Loucy (cell line): ENCODE measurements at regions not wholly inside any gene's neighbourhood (a gene's known extent, or its start where the extent isn't known, plus 50 kb on each side); places are given as distances from the start of the nearest gene placed in this dataset.
"Not testable (repeated sequence)": the region's sequence is repeated elsewhere in the genome, so short reads cannot be mapped to it uniquely, and the experiment has no call there.

ENCODE experiments used
- CTCF ChIP-seq: fragments of 200-600 bp; sonication (generic); conservative IDR thresholded peaks from 2 replicates; pipeline ENCODE4 v1.5.1; 2014; ENCODE audit warnings: mild to moderate bottlenecking, antibody characterized with exemption, low read length
- EZH2phosphoT487 ChIP-seq: fragments of 200-600 bp; IDR thresholded peaks from 2 replicates; pipeline ENCODE4 v1.6.1; 2018; ENCODE audit warnings: antibody characterized with exemption, mild to moderate bottlenecking, moderate library complexity, borderline replicate concordance

- not testable (repeated sequence) for TF ChIP-seq CTCF, EZH2phosphoT487
Measured at GRCh38 chr4:81300352-81300751, 85.3 kb upstream of the PRKG2 start.
